Adrenal gland (tissue), 5 donors: ENCODE measurements at regions not wholly inside any gene's neighbourhood (a gene's known extent, or its start where the extent isn't known, plus 50 kb on each side); places are given as distances from the start of the nearest gene placed in this dataset.

Experiments used
- CTCF ChIP-seq, 6 experiments: fragments of 450-650 bp in 4 of 6; fragments of 200-600 bp in 2 of 6; sonication (generic) in 1 of 6; IDR thresholded peaks; 1 replicate in 5 of 6; 2 replicates in 1 of 6; pipeline versions ENCODE4 v1.5.1 to v1.8.0; 2016 to 2021; ENCODE audit warnings: antibody characterized with exemption in 6 of 6, mild to moderate bottlenecking in 2 of 6, moderate library complexity in 1 of 6
- POLR2A ChIP-seq, 2 donors: fragments of 450-650 bp; IDR thresholded peaks; one replicate each; pipeline ENCODE4 v1.6.1; 2017; ENCODE audit warnings: antibody characterized with exemption in 2 of 2, mild to moderate bottlenecking in 2 of 2, moderate library complexity in 1 of 2
- donor health status: DM: no; HTN: no; CAD: no.

GRCh38 chr10:28906011-28906411 lies 228.7 kb downstream of the BAMBI start:
- TF ChIP-seq CTCF (IDR thresholded peaks at IDR 0.05) (no peak), POLR2A (IDR thresholded peaks at IDR 0.05) (no peak)
